CD14-positive monocyte (primary cell): ENCODE measurements at regions not wholly inside any gene's neighbourhood (a gene's known extent, or its start where the extent isn't known, plus 50 kb on each side); places are given as distances from the start of the nearest gene placed in this dataset.

Experiments
- DNase-seq, 3 donors: peaks; one replicate each; pipeline ENCODE4 v3.0.0-alpha.2; 2011 to 2022
- H2AFZ ChIP-seq: 2 replicates; pipeline ENCODE4 v1.6.0; 2012; ENCODE audit warnings: mild to moderate bottlenecking, low read depth, low read length, inconsistent platforms; ENCODE audit not compliant: insufficient read depth, poor library complexity, severe bottlenecking
- H3K27ac ChIP-seq, 2 donors: 1 replicate in 1 of 2; 2 replicates in 1 of 2; pipeline ENCODE4 v1.5.1; 2012 to 2013; ENCODE audit warnings: low read length in 2 of 2, control low read depth in 1 of 2, inconsistent platforms in 1 of 2, low read depth in 1 of 2, mild to moderate bottlenecking in 1 of 2
- H3K27me3 ChIP-seq, 2 donors: one replicate each; pipeline versions ENCODE4 v1.6.0 to v1.6.1; 2011 to 2013; ENCODE audit warnings: low read length in 2 of 2; ENCODE audit not compliant: control insufficient read depth in 2 of 2, insufficient read depth in 2 of 2
- H3K36me3 ChIP-seq, 2 donors: replicated peaks in 1 of 2; 1 replicate in 1 of 2; 2 replicates in 1 of 2; pipeline versions ENCODE4 v1.5.1 to v1.6.1; 2012 to 2013; ENCODE audit warnings: low read length in 2 of 2, control low read depth in 1 of 2, inconsistent platforms in 1 of 2, mild to moderate bottlenecking in 1 of 2; ENCODE audit not compliant: insufficient read depth in 2 of 2, control insufficient read depth in 1 of 2
- H3K4me1 ChIP-seq, 2 donors: 1 replicate in 1 of 2; 2 replicates in 1 of 2; pipeline versions ENCODE4 v1.5.1 to v1.6.1; 2012 to 2013; ENCODE audit warnings: low read length in 2 of 2, control low read depth in 1 of 2, inconsistent platforms in 1 of 2, mild to moderate bottlenecking in 1 of 2, moderate library complexity in 1 of 2; ENCODE audit not compliant: insufficient read depth in 2 of 2, control insufficient read depth in 1 of 2
- H3K4me2 ChIP-seq: replicated peaks from 2 replicates; pipeline ENCODE3; 2012; ENCODE audit warnings: low read length, moderate library complexity, mild to moderate bottlenecking; ENCODE audit not compliant: poor library complexity, severe bottlenecking; ENCODE audit errors: extremely low read depth
- H3K4me3 ChIP-seq, 3 experiments: fragments of 200-600 bp in 1 of 3; sonication (generic) in 1 of 3; replicated peaks in 1 of 3; 1 replicate in 2 of 3; 2 replicates in 1 of 3; pipeline ENCODE4 v1.5.1; 2011 to 2013; ENCODE audit warnings: low read length in 3 of 3, mild to moderate bottlenecking in 3 of 3, control low read depth in 2 of 3, low read depth in 2 of 3, inconsistent platforms in 1 of 3, moderate library complexity in 1 of 3
- H3K79me2 ChIP-seq: 2 replicates; pipeline ENCODE4 v1.6.0; 2012; ENCODE audit warnings: mild to moderate bottlenecking, control low read depth, inconsistent platforms, low read length, moderate library complexity; ENCODE audit not compliant: insufficient read depth
- H3K9ac ChIP-seq: 2 replicates; pipeline ENCODE4 v1.6.0; 2017; ENCODE audit warnings: low read length, mild to moderate bottlenecking; ENCODE audit not compliant: insufficient read depth, poor library complexity, severe bottlenecking
- H3K9me3 ChIP-seq, 2 donors: replicated peaks in 1 of 2; 1 replicate in 1 of 2; 2 replicates in 1 of 2; pipeline versions ENCODE4 v1.5.1 to v1.6.1; 2012 to 2013; ENCODE audit warnings: low read length in 2 of 2, control low read depth in 1 of 2; ENCODE audit not compliant: control insufficient read depth in 1 of 2, insufficient read depth in 1 of 2
- H4K20me1 ChIP-seq: 2 replicates; pipeline ENCODE4 v1.6.0; 2012; ENCODE audit warnings: mild to moderate bottlenecking, low read length, control low read depth, moderate library complexity; ENCODE audit not compliant: insufficient read depth
- H3K27ac Mint-ChIP-seq, 7 donors: one replicate each; pipeline ENCODE4 v1.8.0; 2020; ENCODE audit warnings: mild to moderate bottlenecking in 7 of 7, mixed read lengths in 7 of 7, moderate library complexity in 6 of 7, inconsistent platforms in 2 of 7
- H3K27me3 Mint-ChIP-seq, 3 donors: one replicate each; pipeline ENCODE4 v1.8.0; 2021 to 2022; ENCODE audit warnings: low read depth in 3 of 3, mild to moderate bottlenecking in 3 of 3, mixed read lengths in 3 of 3, moderate library complexity in 3 of 3, inconsistent platforms in 1 of 3
- H3K36me3 Mint-ChIP-seq, 2 donors: one replicate each; pipeline ENCODE4 v1.8.0; 2020; ENCODE audit warnings: mixed read lengths in 2 of 2, inconsistent platforms in 1 of 2, mild to moderate bottlenecking in 1 of 2
- H3K4me1 Mint-ChIP-seq: one replicate; pipeline ENCODE4 v1.8.0; 2020; ENCODE audit warnings: mild to moderate bottlenecking, mixed read lengths
- H3K4me3 Mint-ChIP-seq, 2 donors: one replicate each; pipeline ENCODE4 v1.8.0; 2020; ENCODE audit warnings: mild to moderate bottlenecking in 2 of 2, mixed read lengths in 2 of 2, moderate library complexity in 1 of 2
- H3K9me3 Mint-ChIP-seq, 7 donors: one replicate each; pipeline ENCODE4 v1.8.0; 2020 to 2022; ENCODE audit warnings: mixed read lengths in 7 of 7, mild to moderate bottlenecking in 6 of 7, moderate library complexity in 6 of 7, inconsistent platforms in 2 of 7
- WGBS: methylation state at CpG from one replicate; pipeline ENCODE4 v1.1.5; 2013; ENCODE audit warnings: missing lambda C conversion rate; ENCODE audit not compliant: insufficient coverage; 5-methylcytosine and 5-hydroxymethylcytosine counted together
- intact Hi-C, 2 donors: fragments of 100-400 bp; cut with micrococcal nuclease; formaldehyde crosslinking; loops; one replicate each; pipeline versions ENCODE4 v1.15.0 to v1.15.1; 2023
- TF ChIP-seq, protein P1 (sequence below): fragments of 200-600 bp; IDR thresholded peaks from one replicate; pipeline ENCODE4 v1.8.0; 2022; ENCODE audit warnings: antibody characterized with exemption, mild to moderate bottlenecking

DNA sequence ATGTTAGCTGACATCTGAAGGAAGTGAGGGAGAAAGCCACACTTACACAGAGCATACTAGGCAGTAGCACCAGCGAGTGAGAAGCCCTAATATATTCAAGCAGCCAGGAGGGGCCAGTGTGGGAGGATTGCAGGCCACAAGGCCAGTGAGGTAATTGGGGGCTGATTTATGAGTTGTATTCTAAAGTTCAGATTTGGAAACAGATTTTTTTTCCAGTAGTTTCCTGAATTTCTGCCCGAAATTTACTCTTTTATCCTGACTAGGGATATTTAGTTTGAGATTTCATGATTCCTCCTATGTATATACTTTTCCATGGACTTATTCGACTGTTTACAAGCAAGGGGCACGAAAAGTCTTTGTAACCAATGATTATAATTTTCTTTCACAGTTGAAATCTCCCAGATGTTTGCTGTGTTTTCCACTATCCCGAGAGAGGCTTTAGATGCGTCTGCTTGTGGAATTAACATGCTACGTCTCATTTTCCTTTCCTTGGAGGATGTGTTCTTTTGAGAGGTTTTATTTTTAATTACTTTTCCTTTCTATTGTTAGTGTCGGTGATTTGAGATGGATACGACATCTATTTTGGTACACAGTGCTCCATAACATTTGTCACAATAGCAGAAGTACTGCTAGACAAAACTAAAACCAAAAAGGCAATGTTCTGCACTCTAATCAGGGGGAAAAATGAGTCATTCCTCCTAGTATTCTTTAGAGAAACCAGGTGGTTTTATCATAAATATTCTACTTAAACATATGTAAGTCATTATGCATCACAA is 356.3 kb upstream of the HSF2 start:
- Histone ChIP-seq H3K36me3 (no peaks in the 10 kb centered on the region), H3K4me1 (no peaks in the 10 kb centered on the region), H3K4me2 (no peak overlapping the region), H3K27me3 (no peaks in the 10 kb centered on the region), H2AFZ (no peak overlapping the region), H3K79me2 (no peaks in the 10 kb centered on the region), H3K4me3 (no peak overlapping the region), H3K9me3 (no peaks in the 10 kb centered on the region), H3K27ac (no peak overlapping the region), H3K9ac (no peak overlapping the region), H4K20me1 (no peaks in the 10 kb centered on the region)
- H3K4me3 Mint-ChIP-seq = no peak overlapping the region
- no peak overlapping the region for H3K27ac Mint-ChIP-seq
- peaks cover 0 to 2% (median 0%) of the 10 kb centered on the region in 7 donors for H3K9me3 Mint-ChIP-seq
- H3K27me3 Mint-ChIP-seq = no peaks in the 10 kb centered on the region
- intact Hi-C loops = no loop called here
- TF ChIP-seq, protein P1, sequence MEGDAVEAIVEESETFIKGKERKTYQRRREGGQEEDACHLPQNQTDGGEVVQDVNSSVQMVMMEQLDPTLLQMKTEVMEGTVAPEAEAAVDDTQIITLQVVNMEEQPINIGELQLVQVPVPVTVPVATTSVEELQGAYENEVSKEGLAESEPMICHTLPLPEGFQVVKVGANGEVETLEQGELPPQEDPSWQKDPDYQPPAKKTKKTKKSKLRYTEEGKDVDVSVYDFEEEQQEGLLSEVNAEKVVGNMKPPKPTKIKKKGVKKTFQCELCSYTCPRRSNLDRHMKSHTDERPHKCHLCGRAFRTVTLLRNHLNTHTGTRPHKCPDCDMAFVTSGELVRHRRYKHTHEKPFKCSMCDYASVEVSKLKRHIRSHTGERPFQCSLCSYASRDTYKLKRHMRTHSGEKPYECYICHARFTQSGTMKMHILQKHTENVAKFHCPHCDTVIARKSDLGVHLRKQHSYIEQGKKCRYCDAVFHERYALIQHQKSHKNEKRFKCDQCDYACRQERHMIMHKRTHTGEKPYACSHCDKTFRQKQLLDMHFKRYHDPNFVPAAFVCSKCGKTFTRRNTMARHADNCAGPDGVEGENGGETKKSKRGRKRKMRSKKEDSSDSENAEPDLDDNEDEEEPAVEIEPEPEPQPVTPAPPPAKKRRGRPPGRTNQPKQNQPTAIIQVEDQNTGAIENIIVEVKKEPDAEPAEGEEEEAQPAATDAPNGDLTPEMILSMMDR = no peak
- no peaks in the 10 kb centered on the region for H3K4me1 Mint-ChIP-seq
- DNase-seq = no peak
- no CpG with 5 or more reads among the region's 9 CpGs for WGBS
- no peaks in the 10 kb centered on the region for H3K36me3 Mint-ChIP-seq

DNA sequence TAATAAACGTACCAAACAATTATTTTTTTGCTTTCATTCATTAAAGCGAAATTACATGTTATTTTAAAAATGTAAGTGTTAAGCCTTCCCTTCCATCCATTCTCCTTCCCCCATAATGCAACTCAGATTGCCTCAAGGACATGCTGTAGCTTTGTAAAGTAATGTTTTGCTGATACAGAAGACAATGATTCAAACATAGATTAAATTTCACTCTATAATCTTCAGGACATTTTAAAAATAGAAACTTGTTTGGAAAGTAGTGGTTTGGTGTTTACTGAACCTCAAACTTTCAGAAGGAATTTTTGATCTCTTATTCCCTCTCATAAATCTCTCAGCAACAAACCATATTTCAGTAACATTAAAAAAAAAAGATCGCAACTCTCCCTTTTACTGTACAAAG is 350.9 kb upstream of the HSF2 start:
- WGBS = no CpG with 5 or more reads among the region's 3 CpGs
- no peaks in the 10 kb centered on the region for H3K9me3 Mint-ChIP-seq
- H3K4me1 Mint-ChIP-seq = no peaks in the 10 kb centered on the region
- no peaks in the 10 kb centered on the region for H3K27me3 Mint-ChIP-seq
- H4K20me1 ChIP-seq = no peaks in the 10 kb centered on the region
- no peaks in the 10 kb centered on the region for H3K79me2 ChIP-seq
- no peak overlapping the region for H3K27ac Mint-ChIP-seq
- no peaks in the 10 kb centered on the region for H3K9me3 ChIP-seq
- H3K4me3 Mint-ChIP-seq = no peak overlapping the region
- no peak overlapping the region for H3K4me2 ChIP-seq
- intact Hi-C loops = no loop called here
- H3K4me1 ChIP-seq = no peaks in the 10 kb centered on the region
- no peaks in the 10 kb centered on the region for H3K36me3 ChIP-seq
- H2AFZ ChIP-seq = no peak overlapping the region
- DNase-seq = no peak
- H3K4me3 ChIP-seq = no peak overlapping the region
- no peak overlapping the region for H3K27ac ChIP-seq
- H3K27me3 ChIP-seq = no peaks in the 10 kb centered on the region
- TF ChIP-seq, protein P1 = no peak
- no peaks in the 10 kb centered on the region for H3K36me3 Mint-ChIP-seq
- no peak overlapping the region for H3K9ac ChIP-seq
